HEK293T (cell line): ENCODE measurements at regions not wholly inside any gene's neighbourhood (a gene's known extent, or its start where the extent isn't known, plus 50 kb on each side); places are given as distances from the start of the nearest gene placed in this dataset.

Source experiments
- CTCF ChIA-PET: fragments of 350-600 bp; formaldehyde crosslinking; extraction: SDS; loops from one replicate; lab custom pipeline; 2021; ENCODE audit warnings: antibody characterized with exemption, inconsistent platforms; lab: Yijun Ruan, JAX
- POLR2A ChIA-PET: fragments of 350-600 bp; formaldehyde crosslinking; extraction: SDS; loops from one replicate; lab custom pipeline; 2020; ENCODE audit warnings: antibody characterized with exemption, inconsistent platforms; lab: Yijun Ruan, JAX
- DNase-seq: peaks from one replicate; pipeline ENCODE4 v3.0.0; 2012; ENCODE audit warnings: mixed read lengths; ENCODE audit errors: extremely low spot score
- ARNT ChIP-seq: fragments of 450-650 bp; IDR thresholded peaks from 2 replicates; pipeline ENCODE4 v1.6.1; 2017; ENCODE audit warnings: mild to moderate bottlenecking
- BHLHE40 ChIP-seq: fragments of 450-650 bp; IDR thresholded peaks from 2 replicates; pipeline ENCODE4 v1.6.1; 2016; ENCODE audit warnings: mild to moderate bottlenecking, moderate library complexity, borderline replicate concordance
- CTBP1 ChIP-seq: fragments of 450-650 bp; IDR thresholded peaks from 2 replicates; pipeline ENCODE4 v1.6.1; 2016; ENCODE audit warnings: borderline replicate concordance
- ELF4 ChIP-seq: fragments of 450-650 bp; IDR thresholded peaks from 2 replicates; pipeline ENCODE4 v1.6.1; 2017; ENCODE audit warnings: antibody characterized with exemption
- FOXA1 ChIP-seq: fragments of 450-650 bp; IDR thresholded peaks from 2 replicates; pipeline ENCODE4 v1.6.1; 2016; ENCODE audit warnings: mild to moderate bottlenecking
- FOXK2 ChIP-seq: fragments of 450-650 bp; IDR thresholded peaks from 2 replicates; pipeline ENCODE4 v1.6.1; 2016; ENCODE audit warnings: mild to moderate bottlenecking
- FOXM1 ChIP-seq: fragments of 450-650 bp; IDR thresholded peaks from 2 replicates; pipeline ENCODE4 v1.6.1; 2017; ENCODE audit warnings: mild to moderate bottlenecking, borderline replicate concordance
- HDGF ChIP-seq: fragments of 450-650 bp; IDR thresholded peaks from 2 replicates; pipeline ENCODE4 v1.6.1; 2017; ENCODE audit warnings: antibody characterized with exemption, borderline replicate concordance
- L3MBTL2 ChIP-seq: fragments of 450-650 bp; conservative IDR thresholded peaks from 2 replicates; pipeline ENCODE4 v1.6.1; 2016; ENCODE audit warnings: mild to moderate bottlenecking
- LEF1 ChIP-seq: fragments of 450-650 bp; IDR thresholded peaks from 2 replicates; pipeline ENCODE4 v1.6.1; 2017; ENCODE audit warnings: mild to moderate bottlenecking, borderline replicate concordance
- NFRKB ChIP-seq: fragments of 450-650 bp; IDR thresholded peaks from 2 replicates; pipeline ENCODE4 v1.6.1; 2016; ENCODE audit warnings: mild to moderate bottlenecking, moderate library complexity
- SP1 ChIP-seq: fragments of 450-650 bp; IDR thresholded peaks from 2 replicates; pipeline ENCODE4 v1.6.1; 2017
- SUZ12 ChIP-seq: fragments of 450-650 bp; IDR thresholded peaks from 2 replicates; pipeline ENCODE4 v1.6.1; 2016; ENCODE audit warnings: mild to moderate bottlenecking
- TARDBP ChIP-seq: fragments of 450-650 bp; IDR thresholded peaks from 2 replicates; pipeline ENCODE4 v1.6.1; 2016
- ZNF384 ChIP-seq: fragments of 450-650 bp; IDR thresholded peaks from 2 replicates; pipeline ENCODE4 v1.6.1; 2016
- TF ChIP-seq, protein P1 (sequence below): fragments of 450-650 bp; IDR thresholded peaks from 2 replicates; pipeline ENCODE4 v1.6.1; 2016

- TF ChIP-seq ZNF384: no peak
- no peak for TF ChIP-seq FOXA1
- TF ChIP-seq LEF1: no peak
- no peak for TF ChIP-seq CTBP1
- no peak for TF ChIP-seq ARNT
- no peak for TF ChIP-seq TARDBP
- ChIA-PET CTCF (interaction anchor here (0.7 kb wide), 1 partner anchor 11 kb away, joined by 3 read pairs; no protein-coding TSS in a partner anchor), POLR2A (no interaction called here)
- DNase-seq: no peak
These were observed 443.4 kb downstream of the TBC1D4 start for GRCh38 chr13:75038393-75039113.

DNA sequence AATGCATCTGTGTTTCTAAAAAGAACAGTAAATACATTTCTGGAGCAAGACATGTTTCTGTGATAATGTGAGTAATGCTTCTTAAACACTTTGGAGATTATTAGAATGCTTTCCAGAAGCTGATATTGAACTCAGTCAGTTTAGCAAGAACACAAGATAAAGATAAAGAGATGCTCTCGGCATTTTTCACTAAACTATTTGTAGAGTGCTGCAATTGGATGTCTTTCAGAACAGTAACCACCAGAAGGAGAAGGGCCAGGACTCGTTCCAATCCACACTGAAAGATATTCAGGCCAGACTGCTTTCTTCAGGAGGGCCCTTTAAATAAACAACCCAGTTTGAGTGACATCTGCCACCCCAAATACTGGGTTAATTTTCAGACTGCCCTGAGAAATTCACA, 456.0 kb downstream of the TBC1D4 start:
- DNase-seq: no peak
- ChIA-PET CTCF (no interaction called here), POLR2A (no interaction called here)
- TF ChIP-seq SP1: no peak
- TF ChIP-seq HDGF: no peak
- TF ChIP-seq LEF1: no peak
- no peak for TF ChIP-seq ARNT
- no peak for TF ChIP-seq FOXK2
- TF ChIP-seq ZNF384: no peak

- TF ChIP-seq FOXA1 (no peak), ZNF384 (no peak), BHLHE40 (no peak), SP1 (no peak), L3MBTL2 (no peak), CTBP1 (no peak), TARDBP (no peak), FOXM1 (no peak), ELF4 (no peak), FOXK2 (no peak)
- TF ChIP-seq, protein P1, sequence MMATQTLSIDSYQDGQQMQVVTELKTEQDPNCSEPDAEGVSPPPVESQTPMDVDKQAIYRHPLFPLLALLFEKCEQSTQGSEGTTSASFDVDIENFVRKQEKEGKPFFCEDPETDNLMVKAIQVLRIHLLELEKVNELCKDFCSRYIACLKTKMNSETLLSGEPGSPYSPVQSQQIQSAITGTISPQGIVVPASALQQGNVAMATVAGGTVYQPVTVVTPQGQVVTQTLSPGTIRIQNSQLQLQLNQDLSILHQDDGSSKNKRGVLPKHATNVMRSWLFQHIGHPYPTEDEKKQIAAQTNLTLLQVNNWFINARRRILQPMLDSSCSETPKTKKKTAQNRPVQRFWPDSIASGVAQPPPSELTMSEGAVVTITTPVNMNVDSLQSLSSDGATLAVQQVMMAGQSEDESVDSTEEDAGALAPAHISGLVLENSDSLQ: no peak
- ChIA-PET POLR2A (interaction anchor here (0.6 kb wide), 1 partner anchor 135 kb away, joined by 4 read pairs; no protein-coding TSS in a partner anchor), CTCF (no interaction called here)
- no peak for DNase-seq
These were observed 457.4 kb downstream of the TBC1D4 start for GRCh38 chr13:75024602-75025001.

- DNase-seq: no peak
- ChIA-PET CTCF (no interaction called here), POLR2A (no interaction called here)
- TF ChIP-seq TARDBP: no peak
- no peak for TF ChIP-seq ARNT
- no peak for TF ChIP-seq CTBP1
- TF ChIP-seq ZNF384: no peak
These were observed 458.4 kb downstream of the TBC1D4 start for GRCh38 chr13:75023609-75024008.

GRCh38 chr13:75021151-75021550, 460.8 kb downstream of the TBC1D4 start:
- TF ChIP-seq CTBP1: no peak
- no peak for TF ChIP-seq ARNT
- no peak for TF ChIP-seq ELF4
- no peak for TF ChIP-seq FOXM1
- no peak for TF ChIP-seq LEF1
- POLR2A ChIA-PET: no interaction called here
- no peak for DNase-seq
- CTCF ChIA-PET: interaction anchor here (1.3 kb wide), 1 partner anchor 199 kb away, joined by 3 read pairs; no protein-coding TSS in a partner anchor

GRCh38 chr13:75016225-75016624, 465.7 kb downstream of the TBC1D4 start:
- ChIA-PET POLR2A (no interaction called here), CTCF (no interaction called here)
- TF ChIP-seq CTBP1 (no peak), NFRKB (no peak), ARNT (no peak), ZNF384 (no peak), FOXM1 (no peak), SUZ12 (no peak), FOXK2 (no peak), ELF4 (no peak), FOXA1 (no peak), BHLHE40 (no peak), L3MBTL2 (no peak)
- TF ChIP-seq, protein P1: no peak
- no peak for DNase-seq

DNA sequence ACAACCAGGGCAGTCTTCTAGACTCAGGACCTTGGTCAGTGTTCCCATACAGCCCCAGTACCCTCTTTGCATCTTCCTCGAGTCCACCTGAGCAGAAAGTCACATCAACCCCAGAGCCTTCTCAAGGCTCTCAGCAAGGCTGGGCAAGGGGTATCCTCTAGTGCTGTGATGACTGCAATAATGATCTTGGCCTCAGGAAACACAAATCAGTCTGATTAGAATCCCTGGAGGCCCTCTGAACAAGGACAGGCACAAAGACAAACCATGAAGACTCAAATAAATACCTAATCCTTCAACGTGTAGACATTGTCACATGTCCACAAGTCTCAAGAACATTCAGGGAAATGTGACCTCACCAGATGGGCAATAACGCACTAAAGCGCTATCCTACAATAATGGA, 468.2 kb downstream of the TBC1D4 start:
- no peak for DNase-seq
- no peak for TF ChIP-seq HDGF
- no peak for TF ChIP-seq TARDBP
- TF ChIP-seq L3MBTL2: no peak
- ChIA-PET CTCF (no interaction called here), POLR2A (no interaction called here)

DNA sequence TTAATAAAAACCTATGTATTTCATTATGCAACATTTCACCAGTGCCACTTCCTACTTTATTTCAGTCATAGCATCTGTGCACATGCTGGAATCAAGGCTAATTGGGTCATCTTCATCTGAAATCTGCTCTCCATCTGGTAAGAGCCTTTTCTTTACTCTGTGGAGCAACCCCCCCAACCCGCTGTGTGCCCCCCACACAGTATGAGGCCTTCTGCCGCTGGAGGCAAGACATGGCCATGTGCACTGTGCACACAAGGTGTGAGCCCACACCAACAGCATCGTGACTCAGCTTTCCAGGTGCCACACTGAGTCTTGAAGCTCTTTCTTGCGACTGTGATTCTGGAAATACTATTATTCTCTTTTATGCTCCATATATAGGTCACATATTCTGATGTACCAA, 471.0 kb downstream of the TBC1D4 start:
- TF ChIP-seq SUZ12 (no peak), CTBP1 (no peak), LEF1 (no peak), FOXM1 (no peak), SP1 (no peak)
- TF ChIP-seq, protein P1: no peak
- no peak for DNase-seq
- ChIA-PET CTCF (no interaction called here), POLR2A (no interaction called here)
